Left forelimb (tissue), 1 donor: ENCODE measurements at regions not wholly inside any gene's neighbourhood (a gene's known extent, or its start where the extent isn't known, plus 50 kb on each side); places are given as distances from the start of the nearest gene placed in this dataset.

Experiments
- DNase-seq: peaks from one replicate; pipeline ENCODE4 v3.0.0-alpha.2; 2018; ENCODE audit warnings: low spot score

DNA sequence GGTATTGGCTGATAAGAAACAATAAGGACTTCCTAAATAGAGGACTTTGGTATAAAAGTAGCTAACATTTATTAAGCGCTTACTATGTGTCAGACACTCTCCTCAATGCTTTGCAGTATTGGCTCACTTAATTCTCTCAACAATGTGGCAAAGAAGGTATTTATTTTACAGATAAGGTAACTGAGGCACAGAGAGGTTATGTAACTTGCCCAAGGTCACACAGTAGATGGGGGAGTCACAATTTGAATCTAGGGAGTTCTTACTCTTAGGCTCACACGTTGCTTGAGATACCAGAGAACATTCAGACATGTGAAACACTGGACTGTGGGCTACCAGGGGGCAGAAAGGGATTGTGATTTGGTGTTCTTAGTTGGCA lies 60.8 kb upstream of the GPR158 start:
- no peak for DNase-seq

DNA sequence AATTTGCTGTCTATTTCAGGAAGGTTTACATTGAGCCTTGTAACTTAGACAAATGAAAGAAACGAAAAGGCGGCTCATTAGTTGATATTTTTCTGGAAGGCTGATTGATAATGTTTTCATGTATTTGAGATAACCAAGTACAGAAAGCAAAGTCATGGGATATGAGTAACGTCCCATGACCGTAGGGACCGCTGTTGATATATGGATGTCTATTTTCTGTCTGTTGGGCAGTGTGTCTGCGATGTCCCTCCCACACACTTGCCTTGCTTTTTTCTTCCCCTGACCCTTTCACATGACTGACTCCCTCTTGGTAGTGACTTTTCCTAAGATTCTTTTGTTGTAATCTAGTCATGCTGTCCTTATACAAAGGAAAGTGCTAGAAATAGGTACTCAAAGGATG lies 57.0 kb upstream of the GPR158 start:
- DNase-seq = no peak

DNA sequence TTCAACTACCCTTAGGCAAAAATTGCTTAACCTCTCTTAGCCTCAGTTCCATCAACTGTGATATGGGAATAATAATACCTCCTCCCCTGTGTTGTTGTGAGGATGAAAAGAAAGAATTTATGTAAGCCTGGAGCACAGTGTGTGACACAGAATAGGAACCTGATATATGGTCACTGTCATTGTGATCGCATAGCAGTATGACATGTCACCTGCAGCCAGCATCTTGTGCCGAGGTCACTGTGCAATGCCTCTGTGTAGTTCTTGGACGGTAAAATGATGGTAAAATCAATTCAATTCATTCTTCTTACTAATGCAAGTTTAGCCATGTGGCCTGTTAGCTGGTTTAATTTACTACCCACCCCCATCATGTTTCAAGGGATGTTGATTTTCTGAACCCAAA lies 54.6 kb upstream of the GPR158 start:
- no peak for DNase-seq
